GM23338 (cell line): ENCODE measurements at regions not wholly inside any gene's neighbourhood (a gene's known extent, or its start where the extent isn't known, plus 50 kb on each side); places are given as distances from the start of the nearest gene placed in this dataset.

Experiments
- CREB1 ChIP-seq: fragments of 250-450 bp; sonication (Bioruptor Pico); IDR thresholded peaks from 2 replicates; pipeline ENCODE4 v1.5.0; 2020; ENCODE audit warnings: low read depth, mild to moderate bottlenecking, moderate library complexity
- CTCF ChIP-seq, 2 experiments: fragments of 200-600 bp in 1 of 2; sonication (generic) in 1 of 2; conservative IDR thresholded peaks; 2 replicates each; pipeline versions ENCODE4 v1.5.1 to v1.6.1; 2016 to 2017; ENCODE audit warnings: antibody characterized with exemption in 2 of 2, low read depth in 2 of 2, mild to moderate bottlenecking in 2 of 2, moderate library complexity in 1 of 2
- EZH2 ChIP-seq: fragments of 200-600 bp; sonication (generic); IDR thresholded peaks from one replicate; pipeline ENCODE4 v1.8.0; 2017; ENCODE audit warnings: antibody characterized with exemption, mild to moderate bottlenecking, low read depth; ENCODE audit not compliant: unreplicated experiment
- JUNB ChIP-seq: IDR thresholded peaks from one replicate; pipeline ENCODE4 v1.6.1; 2016; ENCODE audit warnings: antibody characterized with exemption; ENCODE audit not compliant: unreplicated experiment
- NANOG ChIP-seq: IDR thresholded peaks from 2 replicates; pipeline ENCODE4 v1.6.1; 2016; ENCODE audit warnings: antibody characterized with exemption, borderline replicate concordance
- POLR2AphosphoS5 ChIP-seq: IDR thresholded peaks from 2 replicates; pipeline ENCODE4 v1.6.1; 2016; ENCODE audit warnings: antibody characterized with exemption, low read depth
- REST ChIP-seq: IDR thresholded peaks from one replicate; pipeline ENCODE4 v1.6.1; 2018; ENCODE audit warnings: antibody characterized with exemption; ENCODE audit not compliant: unreplicated experiment
- ZNF331 ChIP-seq: fragments of 250-450 bp; sonication (Bioruptor Pico); IDR thresholded peaks from 2 replicates; pipeline ENCODE4 v1.5.0; 2020; ENCODE audit warnings: low read depth, mild to moderate bottlenecking, moderate library complexity

- TF ChIP-seq CTCF (conservative IDR thresholded peaks at IDR 0.05; ENCODE audit: low read depth in 2 of 2) (no peak), POLR2AphosphoS5 (no peak), REST (no peak), NANOG (no peak), JUNB (no peak), ZNF331 (CRISPR knock-in tag) (no peak), EZH2 (no peak), CREB1 (no peak)
These were observed 117.6 kb upstream of the PDE3A start for GRCh38 chr12:20250761-20251160.
